ENCODE measurements at regions not wholly inside any gene's neighbourhood (a gene's known extent, or its start where the extent isn't known, plus 50 kb on each side); places are given as distances from the start of the nearest gene placed in this dataset.
"Not testable (repeated sequence)": the region's sequence is repeated elsewhere in the genome, so short reads cannot be mapped to it uniquely, and the experiment has no call there.

DNA sequence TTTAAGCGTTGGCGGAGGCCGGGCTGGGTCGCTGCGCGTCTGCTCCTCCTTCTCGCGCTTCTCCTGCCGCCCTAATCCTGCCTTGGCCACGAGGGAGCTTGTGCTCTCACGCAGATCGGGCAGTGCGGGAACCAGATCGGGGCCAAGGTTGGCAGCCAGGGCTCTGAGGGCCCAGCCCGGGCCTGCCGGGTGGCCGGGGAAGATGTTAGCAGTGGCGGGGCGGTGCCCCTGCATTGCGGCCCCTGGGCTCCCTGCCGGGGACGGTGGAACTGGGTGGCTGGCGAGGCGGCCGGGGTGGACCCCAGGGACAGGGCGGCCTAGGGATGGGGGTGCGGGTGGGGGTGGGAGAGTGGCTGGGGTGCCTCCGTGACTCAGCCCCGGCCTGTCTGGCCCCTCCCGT is 297.4 kb downstream of the CACNA1B start:
- H3K4me2 ChIP-seq (ENCODE audit: insufficient read depth, low read length); H3K27ac ChIP-seq (ENCODE audit: low read depth, low read length); H3K4me3 ChIP-seq (ENCODE audit: insufficient read depth, low read length); H2AFZ ChIP-seq (ENCODE audit: low read length); H4K20me1 ChIP-seq (ENCODE audit: insufficient read depth, low read length); DNase-seq (ENCODE audit: insufficient read length, low spot score, missing footprints); H3K79me2 ChIP-seq (ENCODE audit: insufficient read depth, low read length); H3K36me3 ChIP-seq (ENCODE audit: insufficient read depth, low read length); H3K4me1 ChIP-seq (ENCODE audit: insufficient read depth, low read length); H3K27me3 ChIP-seq (ENCODE audit: insufficient read depth, low read length); H3K9me3 ChIP-seq (ENCODE audit: low read depth, low read length): not testable (repeated sequence)

DNA sequence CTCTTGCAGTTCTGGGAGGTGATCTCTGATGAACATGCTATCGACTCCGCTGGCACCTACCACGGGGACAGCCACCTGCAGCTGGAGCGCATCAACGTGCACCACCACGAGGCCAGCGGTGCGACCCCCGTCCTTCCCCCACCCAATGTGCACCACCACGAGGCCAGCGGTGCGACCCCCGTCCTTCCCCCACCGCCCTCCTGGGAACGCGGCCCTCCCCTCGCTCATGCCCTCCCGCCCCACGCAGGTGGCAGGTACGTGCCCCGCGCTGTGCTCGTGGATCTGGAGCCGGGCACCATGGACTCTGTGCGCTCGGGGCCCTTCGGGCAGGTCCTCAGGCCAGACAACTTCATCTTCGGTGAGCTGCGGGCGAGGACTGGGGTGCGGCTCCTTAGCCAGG is 297.8 kb downstream of the CACNA1B start:
- not testable (repeated sequence) for H2AFZ ChIP-seq (ENCODE audit: low read length); H3K27ac ChIP-seq (ENCODE audit: low read depth, low read length); H3K4me1 ChIP-seq (ENCODE audit: insufficient read depth, low read length); H3K4me3 ChIP-seq (ENCODE audit: insufficient read depth, low read length); H3K27me3 ChIP-seq (ENCODE audit: insufficient read depth, low read length); H3K79me2 ChIP-seq (ENCODE audit: insufficient read depth, low read length); H3K36me3 ChIP-seq (ENCODE audit: insufficient read depth, low read length); DNase-seq (ENCODE audit: insufficient read length, low spot score, missing footprints); H4K20me1 ChIP-seq (ENCODE audit: insufficient read depth, low read length); H3K4me2 ChIP-seq (ENCODE audit: insufficient read depth, low read length); H3K9me3 ChIP-seq (ENCODE audit: low read depth, low read length)

DNA sequence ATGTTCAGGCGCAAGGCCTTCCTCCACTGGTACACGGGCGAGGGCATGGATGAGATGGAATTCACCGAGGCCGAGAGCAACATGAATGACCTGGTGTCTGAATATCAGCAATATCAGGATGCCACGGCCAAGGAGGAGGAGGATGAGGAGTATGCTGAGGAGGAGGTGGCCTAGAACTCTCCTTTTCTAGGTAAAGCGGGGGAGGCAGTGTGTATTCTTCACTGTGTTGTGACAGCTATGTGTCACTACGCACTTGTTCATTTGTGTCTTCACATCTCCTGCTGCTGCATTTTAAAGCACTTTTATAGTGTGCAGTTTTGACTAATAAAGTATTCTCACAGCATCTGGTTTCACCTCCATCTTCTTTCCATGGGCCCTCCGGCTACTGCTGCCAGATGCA is 299.5 kb downstream of the CACNA1B start:
- not testable (repeated sequence) for H2AFZ ChIP-seq (ENCODE audit: low read length); H3K27me3 ChIP-seq (ENCODE audit: insufficient read depth, low read length); H3K4me2 ChIP-seq (ENCODE audit: insufficient read depth, low read length); H3K27ac ChIP-seq (ENCODE audit: low read depth, low read length); H3K36me3 ChIP-seq (ENCODE audit: insufficient read depth, low read length); H4K20me1 ChIP-seq (ENCODE audit: insufficient read depth, low read length); H3K4me1 ChIP-seq (ENCODE audit: insufficient read depth, low read length); H3K4me3 ChIP-seq (ENCODE audit: insufficient read depth, low read length); DNase-seq (ENCODE audit: insufficient read length, low spot score, missing footprints); H3K9me3 ChIP-seq (ENCODE audit: low read depth, low read length); H3K79me2 ChIP-seq (ENCODE audit: insufficient read depth, low read length)

GRCh38 chr9:138179003-138179402 is 301.4 kb downstream of the CACNA1B start:
- H3K4me3 ChIP-seq (ENCODE audit: insufficient read depth, low read length); H3K4me2 ChIP-seq (ENCODE audit: insufficient read depth, low read length); H3K79me2 ChIP-seq (ENCODE audit: insufficient read depth, low read length); H3K27ac ChIP-seq (ENCODE audit: low read depth, low read length); H4K20me1 ChIP-seq (ENCODE audit: insufficient read depth, low read length); H3K9me3 ChIP-seq (ENCODE audit: low read depth, low read length); H3K36me3 ChIP-seq (ENCODE audit: insufficient read depth, low read length); H3K4me1 ChIP-seq (ENCODE audit: insufficient read depth, low read length); H2AFZ ChIP-seq (ENCODE audit: low read length); H3K27me3 ChIP-seq (ENCODE audit: insufficient read depth, low read length): not testable (repeated sequence)
- DNase-seq (ENCODE audit: insufficient read length, low spot score, missing footprints), result peak; percentile 9

DNA sequence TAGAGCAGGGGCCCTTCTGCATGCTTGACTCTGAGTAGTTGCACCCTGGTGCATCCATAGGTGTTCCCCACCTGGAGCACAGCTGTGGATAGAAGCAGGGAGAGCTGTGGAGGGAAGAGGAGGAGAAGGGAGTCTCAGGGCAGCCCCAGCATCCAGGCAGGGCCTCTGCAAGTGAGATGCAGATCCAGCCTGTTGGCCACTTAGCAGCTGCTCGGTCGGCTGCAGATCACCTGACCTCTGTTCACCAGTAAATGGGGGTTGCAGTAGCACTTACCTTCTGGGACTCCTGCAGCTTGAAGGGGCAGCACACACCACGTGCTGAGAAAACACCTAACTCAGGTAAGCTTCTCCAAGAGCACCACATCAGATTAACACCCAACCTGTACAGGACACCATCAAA is 302.1 kb downstream of the CACNA1B start:
- not testable (repeated sequence) for H4K20me1 ChIP-seq (ENCODE audit: insufficient read depth, low read length); H3K4me2 ChIP-seq (ENCODE audit: insufficient read depth, low read length); H3K79me2 ChIP-seq (ENCODE audit: insufficient read depth, low read length); H3K4me1 ChIP-seq (ENCODE audit: insufficient read depth, low read length); H3K9me3 ChIP-seq (ENCODE audit: low read depth, low read length); H2AFZ ChIP-seq (ENCODE audit: low read length); H3K27ac ChIP-seq (ENCODE audit: low read depth, low read length); DNase-seq (ENCODE audit: insufficient read length, low spot score, missing footprints); H3K27me3 ChIP-seq (ENCODE audit: insufficient read depth, low read length); H3K4me3 ChIP-seq (ENCODE audit: insufficient read depth, low read length); H3K36me3 ChIP-seq (ENCODE audit: insufficient read depth, low read length)

- not testable (repeated sequence) for H3K9me3 ChIP-seq (ENCODE audit: low read depth, low read length); H2AFZ ChIP-seq (ENCODE audit: low read length); DNase-seq (ENCODE audit: insufficient read length, low spot score, missing footprints); H3K4me3 ChIP-seq (ENCODE audit: insufficient read depth, low read length); H3K4me1 ChIP-seq (ENCODE audit: insufficient read depth, low read length); H3K27ac ChIP-seq (ENCODE audit: low read depth, low read length); H3K4me2 ChIP-seq (ENCODE audit: insufficient read depth, low read length); H4K20me1 ChIP-seq (ENCODE audit: insufficient read depth, low read length); H3K27me3 ChIP-seq (ENCODE audit: insufficient read depth, low read length); H3K36me3 ChIP-seq (ENCODE audit: insufficient read depth, low read length); H3K79me2 ChIP-seq (ENCODE audit: insufficient read depth, low read length)
These were observed 304.4 kb downstream of the CACNA1B start for GRCh38 chr9:138181963-138182362.

DNA sequence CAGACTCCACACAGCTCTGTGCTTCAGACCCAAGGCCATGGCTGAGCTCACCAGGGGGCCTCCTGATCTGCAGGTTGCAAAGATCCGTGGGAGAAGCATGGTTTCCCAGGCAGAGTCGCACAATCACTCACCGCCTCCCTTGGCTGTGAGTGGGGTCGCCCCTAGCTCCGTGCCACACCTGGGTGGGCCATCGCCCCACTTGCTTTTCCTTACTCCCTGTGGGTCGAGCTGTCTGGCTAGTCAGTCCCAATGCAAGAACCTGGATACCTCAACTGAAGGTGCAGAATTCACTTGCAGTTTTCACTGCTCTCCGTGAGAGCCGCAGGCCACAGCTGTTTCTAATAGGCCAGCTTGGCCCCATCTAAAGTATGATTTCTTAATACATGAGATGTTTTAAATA is 319.6 kb downstream of the CACNA1B start:
- not testable (repeated sequence) for H3K27me3 ChIP-seq (ENCODE audit: insufficient read depth, low read length); H3K4me3 ChIP-seq (ENCODE audit: insufficient read depth, low read length); H4K20me1 ChIP-seq (ENCODE audit: insufficient read depth, low read length); H3K4me2 ChIP-seq (ENCODE audit: insufficient read depth, low read length); H3K9me3 ChIP-seq (ENCODE audit: low read depth, low read length); H3K4me1 ChIP-seq (ENCODE audit: insufficient read depth, low read length); H3K36me3 ChIP-seq (ENCODE audit: insufficient read depth, low read length); DNase-seq (ENCODE audit: insufficient read length, low spot score, missing footprints); H3K27ac ChIP-seq (ENCODE audit: low read depth, low read length); H2AFZ ChIP-seq (ENCODE audit: low read length); H3K79me2 ChIP-seq (ENCODE audit: insufficient read depth, low read length)

DNA sequence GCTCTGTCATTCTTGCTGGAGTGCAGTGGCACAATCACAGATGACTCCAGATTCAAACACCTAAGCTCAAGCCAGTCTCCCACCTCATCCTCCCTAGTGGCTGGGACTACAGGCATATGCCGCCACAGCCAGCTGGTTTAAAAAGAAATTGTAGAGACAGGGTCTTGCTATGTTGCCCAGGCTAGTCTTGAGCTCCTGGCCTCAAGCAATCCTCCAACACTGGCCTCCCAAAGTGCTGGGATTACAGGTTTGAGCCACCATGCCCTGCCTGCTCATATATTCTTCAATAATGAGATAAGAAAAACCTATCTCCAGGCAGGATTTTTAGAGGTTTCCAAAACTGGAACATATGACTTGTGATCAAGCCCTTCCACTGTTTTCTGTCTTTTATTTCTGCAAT is 321.4 kb downstream of the CACNA1B start:
- DNase-seq (ENCODE audit: insufficient read length, low spot score, missing footprints); H4K20me1 ChIP-seq (ENCODE audit: insufficient read depth, low read length); H3K9me3 ChIP-seq (ENCODE audit: low read depth, low read length); H3K27ac ChIP-seq (ENCODE audit: low read depth, low read length); H3K4me1 ChIP-seq (ENCODE audit: insufficient read depth, low read length); H3K36me3 ChIP-seq (ENCODE audit: insufficient read depth, low read length); H3K4me3 ChIP-seq (ENCODE audit: insufficient read depth, low read length); H3K79me2 ChIP-seq (ENCODE audit: insufficient read depth, low read length); H3K27me3 ChIP-seq (ENCODE audit: insufficient read depth, low read length); H2AFZ ChIP-seq (ENCODE audit: low read length); H3K4me2 ChIP-seq (ENCODE audit: insufficient read depth, low read length): not testable (repeated sequence)

DNA sequence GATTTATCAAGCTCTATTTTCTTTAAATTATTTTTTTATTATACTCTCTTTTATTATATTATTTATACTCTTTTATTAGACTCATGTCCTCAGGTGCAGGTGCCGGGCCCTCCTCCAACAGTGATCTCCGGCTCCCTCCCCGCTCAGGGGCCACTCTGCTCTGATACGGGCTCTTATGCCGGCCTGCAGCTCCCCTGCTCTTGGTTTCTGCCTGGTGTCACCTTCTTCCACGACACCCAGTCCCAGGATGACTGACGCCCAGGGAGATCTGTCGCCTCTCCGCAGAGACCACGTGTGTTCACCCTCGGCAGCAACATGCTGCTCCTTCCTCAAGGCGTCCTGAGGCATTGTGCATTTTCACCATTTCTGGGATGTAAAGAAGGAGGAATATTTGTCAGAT is 322.3 kb downstream of the CACNA1B start:
- H3K4me3 ChIP-seq (ENCODE audit: insufficient read depth, low read length); H3K79me2 ChIP-seq (ENCODE audit: insufficient read depth, low read length); H3K27ac ChIP-seq (ENCODE audit: low read depth, low read length); DNase-seq (ENCODE audit: insufficient read length, low spot score, missing footprints); H3K4me1 ChIP-seq (ENCODE audit: insufficient read depth, low read length); H3K9me3 ChIP-seq (ENCODE audit: low read depth, low read length); H3K4me2 ChIP-seq (ENCODE audit: insufficient read depth, low read length); H3K27me3 ChIP-seq (ENCODE audit: insufficient read depth, low read length); H2AFZ ChIP-seq (ENCODE audit: low read length); H3K36me3 ChIP-seq (ENCODE audit: insufficient read depth, low read length); H4K20me1 ChIP-seq (ENCODE audit: insufficient read depth, low read length): not testable (repeated sequence)

Measured in osteoblast (primary cell).